Ishikawa (cell line): ENCODE measurements at regions not wholly inside any gene's neighbourhood (a gene's known extent, or its start where the extent isn't known, plus 50 kb on each side); places are given as distances from the start of the nearest gene placed in this dataset.
A peak's percentile ranks its signal among the peaks of the same experiment; 100 is the strongest.

ENCODE experiments used
- CEBPB ChIP-seq: IDR thresholded peaks from 2 replicates; pipeline ENCODE4 v1.6.1; 2012
- CREB1 ChIP-seq: IDR thresholded peaks from 2 replicates; pipeline ENCODE4 v1.6.1; 2012; ENCODE audit warnings: low read depth
- EGR1 ChIP-seq: IDR thresholded peaks from 2 replicates; pipeline ENCODE4 v1.6.1; 2012
- EP300 ChIP-seq: IDR thresholded peaks from 2 replicates; pipeline ENCODE4 v1.6.1; 2012; ENCODE audit warnings: borderline replicate concordance
- FOXM1 ChIP-seq: IDR thresholded peaks from 2 replicates; pipeline ENCODE4 v1.6.1; 2012; ENCODE audit warnings: low read depth, borderline replicate concordance
- MAX ChIP-seq: IDR thresholded peaks from 2 replicates; pipeline ENCODE4 v1.6.1; 2012
- NFIC ChIP-seq: IDR thresholded peaks from 2 replicates; pipeline ENCODE4 v1.6.1; 2012
- RAD21 ChIP-seq: IDR thresholded peaks from 2 replicates; pipeline ENCODE4 v1.6.1; 2012; ENCODE audit warnings: low read depth
- REST ChIP-seq: IDR thresholded peaks from 2 replicates; pipeline ENCODE4 v1.6.1; 2012; ENCODE audit warnings: low read depth, mild to moderate bottlenecking
- TAF1 ChIP-seq: IDR thresholded peaks from 2 replicates; pipeline ENCODE4 v1.6.1; 2012; ENCODE audit warnings: low read depth, mild to moderate bottlenecking
- TCF12 ChIP-seq: IDR thresholded peaks from 2 replicates; pipeline ENCODE4 v1.6.1; 2012; ENCODE audit warnings: low read depth
- TEAD4 ChIP-seq: IDR thresholded peaks from 2 replicates; pipeline ENCODE4 v1.6.1; 2012
- USF1 ChIP-seq: IDR thresholded peaks from 2 replicates; pipeline ENCODE4 v1.6.1; 2012
- YY1 ChIP-seq: IDR thresholded peaks from 2 replicates; pipeline ENCODE4 v1.6.1; 2012; ENCODE audit warnings: low read depth
- ZBTB7A ChIP-seq: IDR thresholded peaks from 2 replicates; pipeline ENCODE4 v1.6.1; 2012; ENCODE audit warnings: low read depth

DNA sequence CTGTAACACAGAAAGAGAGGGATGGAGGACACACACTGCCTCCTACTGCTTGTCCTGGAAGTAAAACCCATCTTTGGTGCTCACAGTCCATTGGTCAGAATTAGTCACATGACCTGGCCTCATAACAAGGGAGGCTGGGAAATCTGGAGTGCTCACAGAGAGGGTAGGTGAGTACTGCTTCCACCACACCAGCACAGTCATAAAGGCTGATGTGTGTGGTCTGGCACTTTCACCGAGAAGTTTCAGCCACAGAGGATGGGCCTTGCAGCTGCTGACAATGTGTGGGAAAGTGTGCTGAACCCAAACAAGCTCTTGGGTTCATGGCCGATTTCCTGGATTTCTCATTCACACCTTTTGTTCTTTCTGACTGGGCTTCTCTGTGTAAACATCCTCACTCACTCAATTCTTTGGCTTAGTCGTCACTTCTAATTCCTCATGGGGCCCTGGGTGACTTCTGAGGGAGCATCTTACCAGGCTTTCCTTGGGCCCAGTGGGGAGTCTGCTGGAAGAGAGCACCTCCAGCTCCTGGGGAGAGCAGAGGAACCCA, 100.7 kb downstream of the ASB7 start:
- TF ChIP-seq USF1 = peak; percentile 58; the same call in 1 of the 2 replicates
- no peak for TF ChIP-seq NFIC

DNA sequence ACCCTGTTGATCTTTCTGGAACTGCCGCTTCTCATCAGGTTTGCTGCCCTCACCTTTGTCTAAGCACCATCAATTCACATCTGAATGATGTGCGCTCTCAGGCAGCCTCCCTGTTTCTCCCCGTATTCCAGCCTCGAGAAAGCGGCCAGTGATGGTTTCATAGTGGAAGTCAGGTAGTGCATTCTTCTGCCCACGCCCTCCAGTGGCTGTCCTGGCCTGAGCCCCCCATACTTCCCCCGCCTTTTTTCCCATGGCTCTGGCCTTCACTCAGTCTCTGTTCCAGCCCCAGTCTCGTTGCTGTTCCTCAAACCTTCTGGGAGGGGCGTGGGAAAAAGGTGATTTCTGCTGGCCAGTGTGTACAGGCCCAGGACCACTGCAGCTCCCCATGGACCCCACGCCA, 101.3 kb downstream of the ASB7 start:
- TF ChIP-seq CEBPB (no peak), NFIC (no peak), YY1 (no peak), USF1 (no peak)

DNA sequence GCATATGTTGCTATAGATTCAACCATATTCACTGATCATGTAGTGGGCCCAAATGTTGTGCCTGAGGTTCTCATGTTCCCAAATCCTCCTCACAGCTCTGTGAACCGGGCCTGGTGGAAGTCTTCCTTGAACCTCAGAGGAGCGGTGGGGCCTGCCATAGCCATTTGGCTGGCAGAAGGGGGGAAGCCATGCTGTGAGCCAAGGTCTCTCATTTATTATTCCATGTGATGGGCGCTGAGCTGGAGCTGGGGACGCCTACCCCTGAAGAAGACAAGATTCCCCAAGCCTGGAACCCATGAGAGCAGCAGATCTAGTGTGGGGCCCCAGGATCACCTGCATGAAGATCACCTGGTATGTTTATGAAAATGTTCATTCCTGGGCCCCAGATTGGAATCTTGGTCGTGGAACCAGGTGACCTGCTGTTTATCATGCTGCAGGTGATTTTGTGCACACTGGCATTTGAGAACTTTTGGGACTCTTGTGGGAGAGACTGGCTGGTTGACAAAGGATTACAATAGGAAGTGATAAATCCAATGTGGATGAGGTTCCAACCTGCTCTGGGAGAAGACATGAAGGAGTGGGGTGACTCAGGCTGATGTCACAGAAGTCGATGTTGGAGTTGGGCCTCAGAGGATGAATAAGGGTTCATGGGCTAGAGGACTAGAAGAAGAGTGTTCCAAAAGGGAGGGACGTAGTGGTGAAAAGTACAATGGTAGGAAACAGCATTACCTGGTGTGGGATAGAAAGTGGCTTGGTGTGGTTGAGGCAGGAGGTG, 102.1 kb downstream of the ASB7 start:
- TF ChIP-seq EGR1 (no peak), TCF12 (no peak), USF1 (no peak), TAF1 (no peak), YY1 (no peak), NFIC (no peak), CREB1 (no peak), CEBPB (no peak), ZBTB7A (no peak), REST (no peak), EP300 (no peak), MAX (no peak), TEAD4 (no peak)

- no peak for TF ChIP-seq YY1
- TF ChIP-seq EGR1 = no peak
- no peak for TF ChIP-seq TAF1
- TF ChIP-seq FOXM1 = no peak
- TF ChIP-seq REST = no peak
- no peak for TF ChIP-seq CEBPB
- TF ChIP-seq MAX = no peak
- no peak for TF ChIP-seq NFIC
- no peak for TF ChIP-seq USF1
- no peak for TF ChIP-seq TCF12
- no peak for TF ChIP-seq TEAD4
- no peak for TF ChIP-seq RAD21
- no peak for TF ChIP-seq ZBTB7A
- no peak for TF ChIP-seq EP300
- no peak for TF ChIP-seq CREB1
These were observed 102.7 kb downstream of the ASB7 start for GRCh38 chr15:100705065-100705464.

DNA sequence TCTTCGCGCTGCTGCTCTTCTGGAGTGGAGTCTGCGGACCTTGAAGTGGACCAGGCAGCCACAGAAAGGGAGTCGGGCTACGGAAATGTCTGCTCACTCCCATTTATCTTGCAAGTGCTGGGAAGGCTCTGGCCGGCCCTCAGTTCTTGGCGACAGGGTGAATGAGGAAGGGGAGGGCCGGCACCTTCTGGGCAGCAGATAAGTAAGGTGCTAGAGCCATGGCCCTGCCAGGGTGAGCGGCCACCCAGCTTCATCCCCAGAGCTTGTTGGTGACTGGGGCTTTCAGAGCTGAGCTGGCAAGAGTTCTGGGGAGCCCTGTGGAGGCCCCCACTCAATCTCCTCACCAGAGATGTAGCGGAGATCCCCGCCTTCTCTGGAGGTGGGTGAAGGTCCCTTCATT, 103.5 kb downstream of the ASB7 start:
- TF ChIP-seq TEAD4 (no peak), FOXM1 (no peak), CEBPB (no peak), RAD21 (no peak), MAX (no peak), EP300 (no peak), TAF1 (no peak), USF1 (no peak), YY1 (no peak), ZBTB7A (no peak), REST (no peak), NFIC (no peak), EGR1 (no peak), TCF12 (no peak), CREB1 (no peak)
